Neural cell (in vitro differentiated cells): ENCODE measurements at regions not wholly inside any gene's neighbourhood (a gene's known extent, or its start where the extent isn't known, plus 50 kb on each side); places are given as distances from the start of the nearest gene placed in this dataset.

Experiments
- H2AFZ ChIP-seq: fragments of 200-600, 300-800 bp; sonication (generic), shearing (Covaris generic); 2 replicates; pipeline ENCODE4 v1.6.0; 2014; ENCODE audit warnings: low read depth, mild to moderate bottlenecking, antibody characterized with exemption, low read length, moderate library complexity
- H3F3A ChIP-seq: fragments of 200-600 bp; shearing (Covaris generic); 2 replicates; pipeline ENCODE4 v1.6.1; 2016; ENCODE audit warnings: mild to moderate bottlenecking, moderate library complexity, mixed read lengths, antibody characterized with exemption, low read length; ENCODE audit not compliant: insufficient read depth, poor library complexity, severe bottlenecking
- H3K27ac ChIP-seq: fragments of 200-600, 300-800 bp; sonication (generic), shearing (Covaris generic); 2 replicates; pipeline ENCODE4 v1.5.1; 2014; ENCODE audit warnings: mild to moderate bottlenecking, low read length, moderate library complexity
- H3K27me3 ChIP-seq: fragments of 300-800, 200-600 bp; sonication (generic), shearing (Covaris generic); 2 replicates; pipeline ENCODE4 v1.6.0; 2014; ENCODE audit warnings: mild to moderate bottlenecking, low read depth, low read length, moderate library complexity; ENCODE audit not compliant: insufficient read depth
- H3K36me3 ChIP-seq: fragments of 300-800, 200-600 bp; sonication (generic), shearing (Covaris generic); 2 replicates; pipeline ENCODE4 v1.5.1; 2014; ENCODE audit warnings: mild to moderate bottlenecking, antibody characterized with exemption, low read length, moderate library complexity; ENCODE audit not compliant: insufficient read depth
- H3K4me2 ChIP-seq: fragments of 300-800, 200-600 bp; sonication (generic), shearing (Covaris generic); 2 replicates; pipeline ENCODE4 v1.6.0; 2014; ENCODE audit warnings: mild to moderate bottlenecking, low read length
- H3K4me3 ChIP-seq: fragments of 300-800, 200-600 bp; sonication (generic), shearing (Covaris generic); 2 replicates; pipeline ENCODE4 v1.5.1; 2014; ENCODE audit warnings: mild to moderate bottlenecking, low read length, moderate library complexity
- H3K79me2 ChIP-seq: fragments of 200-600 bp; shearing (Covaris generic); replicated peaks from 2 replicates; pipeline ENCODE4 v1.6.0; 2014; ENCODE audit warnings: mild to moderate bottlenecking, low read length, moderate library complexity; ENCODE audit not compliant: insufficient read depth
- H3K9ac ChIP-seq: fragments of 300-800, 200-600 bp; sonication (generic), shearing (Covaris generic); 2 replicates; pipeline ENCODE4 v1.6.1; 2016; ENCODE audit warnings: mild to moderate bottlenecking, low read length, mixed read lengths
- H3K9me2 ChIP-seq: fragments of 200-600 bp; shearing (Covaris generic); 2 replicates; pipeline ENCODE4 v1.6.1; 2016; ENCODE audit warnings: mild to moderate bottlenecking, low read length, mixed read lengths; ENCODE audit not compliant: insufficient read depth
- H3K9me3 ChIP-seq: fragments of 200-600, 300-800 bp; sonication (generic), shearing (Covaris generic); 2 replicates; pipeline ENCODE4 v1.6.1; 2016; ENCODE audit warnings: mild to moderate bottlenecking, mixed run types, low read length, moderate library complexity, mixed read lengths
- H4K20me1 ChIP-seq: fragments of 200-600 bp; shearing (Covaris generic); 2 replicates; pipeline ENCODE4 v1.6.1; 2016; ENCODE audit warnings: mild to moderate bottlenecking, mixed run types; ENCODE audit not compliant: insufficient read depth
- EP300 ChIP-seq: fragments of 450-650 bp; conservative IDR thresholded peaks from 2 replicates; pipeline ENCODE4 v1.6.1; 2014; ENCODE audit warnings: antibody characterized with exemption, mild to moderate bottlenecking, moderate library complexity; ENCODE audit not compliant: poor library complexity, severe bottlenecking
- EZH2 ChIP-seq: fragments of 200-600, 300-800 bp; shearing (Covaris generic), sonication (generic); IDR thresholded peaks from 2 replicates; pipeline ENCODE4 v1.6.1; 2014; ENCODE audit warnings: antibody characterized with exemption, low read length, borderline replicate concordance, mild to moderate bottlenecking; ENCODE audit not compliant: insufficient read depth, poor library complexity, severe bottlenecking
- MXI1 ChIP-seq: fragments of 450-650 bp; conservative IDR thresholded peaks from 2 replicates; pipeline ENCODE4 v1.6.1; 2014; ENCODE audit warnings: antibody characterized with exemption, mild to moderate bottlenecking; ENCODE audit not compliant: poor library complexity, severe bottlenecking
- POLR2AphosphoS5 ChIP-seq: IDR thresholded peaks from 2 replicates; pipeline ENCODE4 v1.6.1; 2012
- RAD21 ChIP-seq: fragments of 450-650 bp; conservative IDR thresholded peaks from 2 replicates; pipeline ENCODE4 v1.6.1; 2014; ENCODE audit warnings: antibody characterized with exemption, mild to moderate bottlenecking, moderate library complexity
- SMC3 ChIP-seq: fragments of 450-650 bp; conservative IDR thresholded peaks from 2 replicates; pipeline ENCODE4 v1.6.1; 2014; ENCODE audit warnings: antibody characterized with exemption, mild to moderate bottlenecking, moderate library complexity; ENCODE audit not compliant: poor library complexity
- TAF1 ChIP-seq: IDR thresholded peaks from 2 replicates; pipeline ENCODE4 v1.6.1; 2012; ENCODE audit warnings: low read depth
- TF ChIP-seq, protein P1 (sequence below): IDR thresholded peaks from 2 replicates; pipeline ENCODE4 v1.6.1; 2012; ENCODE audit warnings: borderline replicate concordance
- TF ChIP-seq, protein P2 (sequence below): fragments of 450-650 bp; IDR thresholded peaks from 2 replicates; pipeline ENCODE4 v1.5.1; 2014; ENCODE audit warnings: antibody characterized with exemption, mild to moderate bottlenecking, moderate library complexity; ENCODE audit not compliant: poor library complexity, severe bottlenecking

DNA sequence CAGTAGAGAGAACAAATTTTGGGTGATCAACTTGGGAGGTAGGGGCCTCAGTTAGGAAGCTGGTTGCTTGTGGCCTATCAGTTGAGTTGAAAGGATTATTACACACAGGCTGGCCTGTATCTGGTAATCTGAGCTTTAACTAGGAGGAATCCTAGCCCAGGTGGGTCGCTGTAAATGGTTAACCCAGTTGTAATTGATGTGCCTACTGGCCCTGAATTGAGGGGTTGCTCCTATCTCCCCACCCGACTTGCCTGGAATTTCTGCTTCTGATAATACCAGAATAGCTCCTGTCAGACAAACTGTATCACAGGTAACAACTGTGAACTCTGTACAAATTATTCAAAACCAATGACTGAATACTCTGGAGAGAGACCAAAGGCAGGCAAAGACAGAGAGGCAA lies 210.4 kb upstream of the RUNX1 start:
- no peaks in the 10 kb centered on the region for H3K79me2 ChIP-seq
- H3K4me2 ChIP-seq, result no peak overlapping the region
- no peaks in the 10 kb centered on the region for H3K9me2 ChIP-seq
- H4K20me1 ChIP-seq, result no peaks in the 10 kb centered on the region
- H3F3A ChIP-seq, result no peaks in the 10 kb centered on the region
- H3K9ac ChIP-seq, result no peak overlapping the region
- H3K4me3 ChIP-seq, result no peak overlapping the region
- TF ChIP-seq POLR2AphosphoS5 (no peak), MXI1 (no peak), RAD21 (no peak), SMC3 (no peak), EP300 (no peak), TAF1 (no peak), EZH2 (no peak)
- TF ChIP-seq, protein P1, sequence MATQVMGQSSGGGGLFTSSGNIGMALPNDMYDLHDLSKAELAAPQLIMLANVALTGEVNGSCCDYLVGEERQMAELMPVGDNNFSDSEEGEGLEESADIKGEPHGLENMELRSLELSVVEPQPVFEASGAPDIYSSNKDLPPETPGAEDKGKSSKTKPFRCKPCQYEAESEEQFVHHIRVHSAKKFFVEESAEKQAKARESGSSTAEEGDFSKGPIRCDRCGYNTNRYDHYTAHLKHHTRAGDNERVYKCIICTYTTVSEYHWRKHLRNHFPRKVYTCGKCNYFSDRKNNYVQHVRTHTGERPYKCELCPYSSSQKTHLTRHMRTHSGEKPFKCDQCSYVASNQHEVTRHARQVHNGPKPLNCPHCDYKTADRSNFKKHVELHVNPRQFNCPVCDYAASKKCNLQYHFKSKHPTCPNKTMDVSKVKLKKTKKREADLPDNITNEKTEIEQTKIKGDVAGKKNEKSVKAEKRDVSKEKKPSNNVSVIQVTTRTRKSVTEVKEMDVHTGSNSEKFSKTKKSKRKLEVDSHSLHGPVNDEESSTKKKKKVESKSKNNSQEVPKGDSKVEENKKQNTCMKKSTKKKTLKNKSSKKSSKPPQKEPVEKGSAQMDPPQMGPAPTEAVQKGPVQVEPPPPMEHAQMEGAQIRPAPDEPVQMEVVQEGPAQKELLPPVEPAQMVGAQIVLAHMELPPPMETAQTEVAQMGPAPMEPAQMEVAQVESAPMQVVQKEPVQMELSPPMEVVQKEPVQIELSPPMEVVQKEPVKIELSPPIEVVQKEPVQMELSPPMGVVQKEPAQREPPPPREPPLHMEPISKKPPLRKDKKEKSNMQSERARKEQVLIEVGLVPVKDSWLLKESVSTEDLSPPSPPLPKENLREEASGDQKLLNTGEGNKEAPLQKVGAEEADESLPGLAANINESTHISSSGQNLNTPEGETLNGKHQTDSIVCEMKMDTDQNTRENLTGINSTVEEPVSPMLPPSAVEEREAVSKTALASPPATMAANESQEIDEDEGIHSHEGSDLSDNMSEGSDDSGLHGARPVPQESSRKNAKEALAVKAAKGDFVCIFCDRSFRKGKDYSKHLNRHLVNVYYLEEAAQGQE, result no peak
- TF ChIP-seq, protein P2, sequence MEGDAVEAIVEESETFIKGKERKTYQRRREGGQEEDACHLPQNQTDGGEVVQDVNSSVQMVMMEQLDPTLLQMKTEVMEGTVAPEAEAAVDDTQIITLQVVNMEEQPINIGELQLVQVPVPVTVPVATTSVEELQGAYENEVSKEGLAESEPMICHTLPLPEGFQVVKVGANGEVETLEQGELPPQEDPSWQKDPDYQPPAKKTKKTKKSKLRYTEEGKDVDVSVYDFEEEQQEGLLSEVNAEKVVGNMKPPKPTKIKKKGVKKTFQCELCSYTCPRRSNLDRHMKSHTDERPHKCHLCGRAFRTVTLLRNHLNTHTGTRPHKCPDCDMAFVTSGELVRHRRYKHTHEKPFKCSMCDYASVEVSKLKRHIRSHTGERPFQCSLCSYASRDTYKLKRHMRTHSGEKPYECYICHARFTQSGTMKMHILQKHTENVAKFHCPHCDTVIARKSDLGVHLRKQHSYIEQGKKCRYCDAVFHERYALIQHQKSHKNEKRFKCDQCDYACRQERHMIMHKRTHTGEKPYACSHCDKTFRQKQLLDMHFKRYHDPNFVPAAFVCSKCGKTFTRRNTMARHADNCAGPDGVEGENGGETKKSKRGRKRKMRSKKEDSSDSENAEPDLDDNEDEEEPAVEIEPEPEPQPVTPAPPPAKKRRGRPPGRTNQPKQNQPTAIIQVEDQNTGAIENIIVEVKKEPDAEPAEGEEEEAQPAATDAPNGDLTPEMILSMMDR, result no peak
- H3K27ac ChIP-seq, result no peak overlapping the region
- H2AFZ ChIP-seq, result no peak overlapping the region
- no peaks in the 10 kb centered on the region for H3K9me3 ChIP-seq
- H3K36me3 ChIP-seq, result no peaks in the 10 kb centered on the region
- no peaks in the 10 kb centered on the region for H3K27me3 ChIP-seq

DNA sequence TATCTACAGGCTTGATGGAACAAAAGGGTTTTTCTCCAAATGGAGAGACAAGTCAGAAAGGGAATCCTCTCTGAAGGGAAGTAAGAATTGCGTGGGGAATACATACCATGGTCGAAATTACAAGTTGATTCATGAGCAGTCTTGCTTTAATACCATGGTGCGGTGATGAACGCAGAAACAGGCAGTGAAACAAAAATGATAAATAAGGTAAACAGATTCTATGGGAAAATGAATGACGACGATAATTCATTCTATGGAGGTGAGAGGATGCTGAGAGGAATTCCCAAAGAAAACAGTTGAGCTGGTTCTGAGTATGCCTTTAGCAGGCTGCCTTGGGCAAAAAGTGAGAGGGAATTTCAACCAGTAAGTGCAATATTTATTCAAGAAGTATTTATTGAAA lies 209.4 kb upstream of the RUNX1 start:
- no peaks in the 10 kb centered on the region for H3F3A ChIP-seq
- no peaks in the 10 kb centered on the region for H3K79me2 ChIP-seq
- no peak overlapping the region for H3K27ac ChIP-seq
- H3K9me3 ChIP-seq, result no peaks in the 10 kb centered on the region
- no peaks in the 10 kb centered on the region for H3K27me3 ChIP-seq
- no peaks in the 10 kb centered on the region for H3K36me3 ChIP-seq
- H4K20me1 ChIP-seq, result no peaks in the 10 kb centered on the region
- H3K4me2 ChIP-seq, result no peak overlapping the region
- no peak overlapping the region for H3K4me3 ChIP-seq
- H3K9me2 ChIP-seq, result no peaks in the 10 kb centered on the region
- no peak for TF ChIP-seq POLR2AphosphoS5
- TF ChIP-seq, protein P2, result no peak
- TF ChIP-seq EZH2, result no peak
- no peak for TF ChIP-seq RAD21
- no peak overlapping the region for H2AFZ ChIP-seq
- H3K9ac ChIP-seq, result no peak overlapping the region
